AG10803 (cell line): ENCODE measurements at regions not wholly inside any gene's neighbourhood (a gene's known extent, or its start where the extent isn't known, plus 50 kb on each side); places are given as distances from the start of the nearest gene placed in this dataset.

Experiments used
- DNase-seq: peaks from one replicate; pipeline ENCODE4 v3.0.0; 2010; ENCODE audit warnings: low read depth
- H3K4me3 ChIP-seq: 2 replicates; pipeline ENCODE4 v1.5.1; 2011; ENCODE audit warnings: mild to moderate bottlenecking, low read length, control low read depth
- CTCF ChIP-seq: conservative IDR thresholded peaks from 2 replicates; pipeline ENCODE4 v1.5.1; 2011; ENCODE audit warnings: mild to moderate bottlenecking, low read length, control low read depth, inconsistent platforms

GRCh38 chr3:170762064-170762463, 107.9 kb downstream of the RPL22L1 start:
- TF ChIP-seq CTCF: no peak
- H3K4me3 ChIP-seq: no peak overlapping the region
- DNase-seq: peak; percentile 58

- no peak for TF ChIP-seq CTCF
- no peak overlapping the region for H3K4me3 ChIP-seq
- no peak for DNase-seq
Measured at GRCh38 chr3:170761103-170761502, 108.9 kb downstream of the RPL22L1 start.

GRCh38 chr3:170760174-170760526, 109.8 kb downstream of the RPL22L1 start:
- no peak overlapping the region for H3K4me3 ChIP-seq
- no peak for TF ChIP-seq CTCF
- peak; percentile 88 for DNase-seq

GRCh38 chr3:170759511-170760173, 110.4 kb downstream of the RPL22L1 start:
- no peak for TF ChIP-seq CTCF
- no peak overlapping the region for H3K4me3 ChIP-seq
- DNase-seq: no peak

GRCh38 chr3:170757038-170757437, 113.0 kb downstream of the RPL22L1 start:
- no peak for TF ChIP-seq CTCF

GRCh38 chr3:170754311-170754693, 115.7 kb downstream of the RPL22L1 start:
- TF ChIP-seq CTCF: no peak
- DNase-seq: no peak
- no peak overlapping the region for H3K4me3 ChIP-seq

More at GRCh38 chr3:170757038-170757437, 113.0 kb downstream of the RPL22L1 start:
- DNase-seq: no peak
- no peak overlapping the region for H3K4me3 ChIP-seq

GRCh38 chr3:170753421-170754310, 116.3 kb downstream of the RPL22L1 start:
- no peak overlapping the region for H3K4me3 ChIP-seq
- no peak for TF ChIP-seq CTCF
- DNase-seq: peak; percentile 43
